H1 (cell line): ENCODE measurements at regions not wholly inside any gene's neighbourhood (a gene's known extent, or its start where the extent isn't known, plus 50 kb on each side); places are given as distances from the start of the nearest gene placed in this dataset.

Experiments
- CTCF ChIA-PET: fragments of 300-600 bp; sonication (Branson Sonifier 250); formaldehyde crosslinking; loops from one replicate; lab custom pipeline; 2021; ENCODE audit not compliant: partially characterized antibody; lab: Charles Lee
- POLR2A ChIA-PET: fragments of 300-600 bp; sonication (Branson Sonifier 250); formaldehyde crosslinking; loops from one replicate; lab custom pipeline; 2021; ENCODE audit warnings: inconsistent platforms; ENCODE audit not compliant: partially characterized antibody; lab: Charles Lee
- DNase-seq, 2 experiments: peaks; one replicate each; pipeline versions ENCODE4 v3.0.0 to v3.0.0-alpha.2; 2010 to 2022; ENCODE audit warnings: low spot score in 2 of 2, low read depth in 1 of 2, mixed read lengths in 1 of 2
- FAIRE-seq: peaks from 2 replicates; lab custom pipeline; 2011; peaks lifted over from hg19 to GRCh38; lab: Jason Lieb, UNC
- H2AFZ ChIP-seq: 2 replicates; pipeline ENCODE4 v1.8.1; 2012; ENCODE audit warnings: low read length, inconsistent platforms
- H2AK5ac ChIP-seq: 2 replicates; pipeline ENCODE4 v1.6.1; 2013; ENCODE audit warnings: low read depth, low read length
- H2BK120ac ChIP-seq: replicated peaks from 2 replicates; pipeline ENCODE3; 2013; ENCODE audit warnings: low read depth, low read length, inconsistent platforms
- H2BK12ac ChIP-seq: 2 replicates; pipeline ENCODE4 v1.6.1; 2013; ENCODE audit warnings: low read depth, low read length
- H2BK15ac ChIP-seq: 2 replicates; pipeline ENCODE4 v1.6.1; 2013; ENCODE audit warnings: low read length
- H2BK20ac ChIP-seq: 2 replicates; pipeline ENCODE4 v1.6.1; 2013; ENCODE audit warnings: low read length
- H2BK5ac ChIP-seq: 2 replicates; pipeline ENCODE4 v1.6.1; 2013; ENCODE audit warnings: low read depth, low read length
- H3K14ac ChIP-seq: 2 replicates; pipeline ENCODE4 v1.6.1; 2013; ENCODE audit warnings: inconsistent platforms; ENCODE audit not compliant: insufficient read length
- H3K18ac ChIP-seq: 2 replicates; pipeline ENCODE4 v1.6.1; 2013; ENCODE audit warnings: low read length; ENCODE audit errors: extremely low read depth
- H3K23ac ChIP-seq: 2 replicates; pipeline ENCODE4 v1.6.1; 2013; ENCODE audit warnings: inconsistent platforms; ENCODE audit not compliant: insufficient read length
- H3K23me2 ChIP-seq: 2 replicates; pipeline ENCODE4 v1.6.1; 2013; ENCODE audit warnings: low read depth, low read length
- H3K27ac ChIP-seq: 2 replicates; pipeline ENCODE4 v1.6.1; 2011; ENCODE audit warnings: low read depth, low read length, inconsistent platforms
- H3K27me3 ChIP-seq, 4 experiments: replicated peaks in 1 of 4; 1 replicate in 1 of 4; 2 replicates in 3 of 4; pipeline versions ENCODE4 v1.6.1 to v1.8.1; 2011 to 2013; ENCODE audit warnings: low read length in 3 of 4, mild to moderate bottlenecking in 3 of 4, inconsistent platforms in 2 of 4, mixed read lengths in 2 of 4, moderate library complexity in 1 of 4; ENCODE audit not compliant: control insufficient read depth in 3 of 4, insufficient read depth in 3 of 4; ENCODE audit errors: extremely low read depth in 1 of 4
- H3K36me3 ChIP-seq, 4 experiments: 2 replicates each; pipeline versions ENCODE4 v1.6.1 to v1.8.1; 2011 to 2013; ENCODE audit warnings: mild to moderate bottlenecking in 4 of 4, low read length in 3 of 4, moderate library complexity in 2 of 4, control low read depth in 1 of 4, inconsistent platforms in 1 of 4; ENCODE audit not compliant: insufficient read depth in 4 of 4, control insufficient read depth in 2 of 4
- H3K4ac ChIP-seq: replicated peaks from 2 replicates; pipeline ENCODE3; 2013; ENCODE audit warnings: low read length, low read depth, mixed read lengths, inconsistent platforms; ENCODE audit not compliant: insufficient read length
- H3K4me1 ChIP-seq, 4 experiments: replicated peaks in 1 of 4; 1 replicate in 1 of 4; 2 replicates in 3 of 4; pipeline versions ENCODE4 v1.6.1 to v1.8.1; 2011 to 2013; ENCODE audit warnings: low read length in 3 of 4, inconsistent platforms in 2 of 4, mixed read lengths in 1 of 4; ENCODE audit not compliant: insufficient read depth in 4 of 4, control insufficient read depth in 3 of 4
- H3K4me2 ChIP-seq, 2 experiments: 2 replicates each; pipeline versions ENCODE4 v1.6.1 to v1.8.1; 2011 to 2013; ENCODE audit warnings: low read depth in 2 of 2, low read length in 2 of 2, control low read depth in 1 of 2, inconsistent platforms in 1 of 2, mild to moderate bottlenecking in 1 of 2; ENCODE audit not compliant: insufficient read depth in 1 of 2
- H3K4me3 ChIP-seq, 4 experiments: fragments of 200-600, 300-600 bp in 1 of 4; sonication (generic), shearing (Covaris generic), sonication (Bioruptor Twin) in 1 of 4; 2 replicates each; pipeline versions ENCODE4 v1.5.1 to v1.8.1; 2011 to 2016; ENCODE audit warnings: low read length in 4 of 4, low read depth in 3 of 4, control low read depth in 2 of 4, inconsistent platforms in 2 of 4, mild to moderate bottlenecking in 2 of 4, mixed read lengths in 1 of 4, moderate library complexity in 1 of 4; ENCODE audit not compliant: insufficient read depth in 2 of 4; ENCODE audit errors: extremely low read depth in 1 of 4
- H3K56ac ChIP-seq: replicated peaks from 2 replicates; pipeline ENCODE3; 2013; ENCODE audit warnings: low read depth, mild to moderate bottlenecking, mixed read lengths, low read length, inconsistent platforms; ENCODE audit not compliant: insufficient read length
- H3K79me1 ChIP-seq: 2 replicates; pipeline ENCODE4 v1.6.1; 2013; ENCODE audit warnings: low read depth, low read length, control low read depth
- H3K79me2 ChIP-seq, 2 experiments: 2 replicates each; pipeline versions ENCODE4 v1.6.1 to v1.8.1; 2012 to 2013; ENCODE audit warnings: low read length in 2 of 2, mild to moderate bottlenecking in 2 of 2, inconsistent platforms in 1 of 2; ENCODE audit not compliant: insufficient read depth in 2 of 2, control insufficient read depth in 1 of 2
- H3K9ac ChIP-seq, 4 experiments: replicated peaks in 1 of 4; 1 replicate in 1 of 4; 2 replicates in 3 of 4; pipeline versions ENCODE4 v1.6.1 to v1.8.1; 2011 to 2013; ENCODE audit warnings: low read depth in 3 of 4, low read length in 3 of 4, control low read depth in 2 of 4, mild to moderate bottlenecking in 2 of 4, moderate library complexity in 2 of 4, inconsistent platforms in 1 of 4; ENCODE audit errors: extremely low read depth in 1 of 4
- H3K9me3 ChIP-seq, 2 experiments: 2 replicates each; pipeline versions ENCODE4 v1.6.1 to v1.8.1; 2012 to 2013; ENCODE audit warnings: mild to moderate bottlenecking in 2 of 2, moderate library complexity in 2 of 2, control low read depth in 1 of 2, inconsistent platforms in 1 of 2, low read depth in 1 of 2, low read length in 1 of 2, mixed read lengths in 1 of 2; ENCODE audit not compliant: insufficient read depth in 2 of 2
- H4K20me1 ChIP-seq, 2 experiments: replicated peaks in 1 of 2; 2 replicates each; pipeline versions ENCODE3 to v1.8.1; 2011 to 2013; ENCODE audit warnings: inconsistent platforms in 2 of 2, low read length in 2 of 2, mild to moderate bottlenecking in 1 of 2; ENCODE audit not compliant: insufficient read depth in 2 of 2, control insufficient read depth in 1 of 2
- H4K5ac ChIP-seq: 2 replicates; pipeline ENCODE4 v1.6.1; 2013; ENCODE audit warnings: low read length, low read depth, mixed read lengths, inconsistent platforms; ENCODE audit not compliant: insufficient read length
- H4K8ac ChIP-seq: 2 replicates; pipeline ENCODE4 v1.8.0; 2013; ENCODE audit warnings: mild to moderate bottlenecking, moderate library complexity, low read length, inconsistent platforms; ENCODE audit not compliant: insufficient read depth; ENCODE audit errors: extremely low read depth
- H4K91ac ChIP-seq: replicated peaks from 2 replicates; pipeline ENCODE3; 2013; ENCODE audit warnings: low read length, mixed read lengths, inconsistent platforms; ENCODE audit not compliant: insufficient read length
- EP300 ChIP-seq, 2 experiments: IDR thresholded peaks; 1 replicate in 1 of 2; 2 replicates in 1 of 2; pipeline ENCODE4 v1.6.1; 2011 to 2012; ENCODE audit warnings: low read depth in 2 of 2, low read length in 2 of 2, mild to moderate bottlenecking in 2 of 2, borderline replicate concordance in 1 of 2, inconsistent platforms in 1 of 2, moderate library complexity in 1 of 2
- HDAC6 ChIP-seq: IDR thresholded peaks from one replicate; pipeline ENCODE4 v1.7.1; 2012; ENCODE audit warnings: low read depth, mild to moderate bottlenecking, inconsistent platforms, low read length, moderate library complexity
- WGBS, 2 experiments: shearing (Covaris generic) in 1 of 2; methylation state at CpG; one replicate each; pipeline versions ENCODE4 v1.1.6 to v1.1.7; 2013 to 2015; ENCODE audit warnings: low lambda C conversion rate in 2 of 2, mixed read lengths in 2 of 2, inconsistent platforms in 1 of 2, low coverage in 1 of 2, missing lambda C conversion rate in 1 of 2; ENCODE audit not compliant: insufficient replicate concordance in 2 of 2, insufficient coverage in 1 of 2, insufficient read length in 1 of 2; ENCODE audit errors: extremely low coverage in 1 of 2, missing lambda C conversion rate in 1 of 2; 5-methylcytosine and 5-hydroxymethylcytosine counted together

DNA sequence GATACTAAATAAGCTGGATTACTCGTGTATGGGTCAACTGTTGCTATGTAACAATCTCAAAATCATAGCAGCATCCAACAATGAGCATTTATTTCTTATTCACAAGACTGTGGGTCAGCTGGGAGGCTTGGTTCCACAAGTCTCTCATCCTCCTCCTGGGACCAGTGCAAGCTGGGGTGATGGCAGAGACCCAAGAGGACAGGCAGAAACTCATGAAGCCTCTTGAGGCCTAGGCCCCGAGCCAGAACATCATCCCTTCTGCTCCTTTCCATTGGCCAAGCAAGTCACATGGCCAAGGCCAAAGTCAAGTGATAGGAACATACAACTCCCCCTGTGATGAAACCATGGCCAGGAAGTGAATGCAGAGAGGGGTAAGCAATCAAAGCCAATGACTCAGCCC, 422.1 kb downstream of the BCOR start:
- Histone ChIP-seq H3K4me3 (no peak overlapping the region), H4K91ac (no peak overlapping the region), H3K27me3 (no peaks in the 10 kb centered on the region), H2BK20ac (no peak overlapping the region), H3K36me3 (no peaks in the 10 kb centered on the region), H3K4me2 (no peak overlapping the region), H2BK5ac (no peak overlapping the region), H4K20me1 (no peaks in the 10 kb centered on the region), H2AFZ (no peak overlapping the region), H3K14ac (no peak overlapping the region), H2BK15ac (no peak overlapping the region), H3K18ac (no peak overlapping the region), H3K79me1 (no peaks in the 10 kb centered on the region), H3K56ac (no peak overlapping the region), H3K79me2 (no peaks in the 10 kb centered on the region), H3K23me2 (no peaks in the 10 kb centered on the region), H3K27ac (no peak overlapping the region), H2BK12ac (no peak overlapping the region), H2BK120ac (no peak overlapping the region), H3K4me1 (peaks cover 0 to 6% (median 0%) of the 10 kb centered on the region in 4 experiments; a peak in 1 of 7 replicates), H2AK5ac (no peak overlapping the region), H3K4ac (no peak overlapping the region), H4K8ac (no peak overlapping the region), H4K5ac (no peak overlapping the region), H3K9me3 (no peaks in the 10 kb centered on the region), H3K23ac (no peak overlapping the region), H3K9ac (no peak overlapping the region)
- FAIRE-seq: no peak
- ChIA-PET POLR2A (no interaction called here), CTCF (interaction anchor here (1.0 kb wide), 1 partner anchor 282 kb away, joined by 3 read pairs; no protein-coding TSS in a partner anchor)
- no peak for TF ChIP-seq EP300 (IDR thresholded peaks at IDR 0.05; ENCODE audit: borderline replicate concordance in 1 of 2, low read depth in 2 of 2, low read length in 2 of 2)
- TF ChIP-seq HDAC6: no peak
- WGBS, 2 experiments: 100% methylated on average over 1 of the region's 2 CpGs; no CpG with 5 or more reads in 1 of the 2 experiments
- no peak for DNase-seq
